DOHH2 (cell line): ENCODE measurements at regions not wholly inside any gene's neighbourhood (a gene's known extent, or its start where the extent isn't known, plus 50 kb on each side); places are given as distances from the start of the nearest gene placed in this dataset.

Source experiments
- CTCF ChIP-seq: fragments of 200-600 bp; sonication (generic); IDR thresholded peaks from one replicate; pipeline ENCODE4 v1.5.1; 2014; ENCODE audit warnings: antibody characterized with exemption, mild to moderate bottlenecking, low read depth, low read length; ENCODE audit not compliant: poor library complexity, severe bottlenecking
- EZH2phosphoT487 ChIP-seq: fragments of 200-600 bp; sonication (generic); IDR thresholded peaks from 2 replicates; pipeline ENCODE4 v1.6.1; 2017; ENCODE audit warnings: borderline replicate concordance, mild to moderate bottlenecking, antibody characterized with exemption, low read length, moderate library complexity, mixed read lengths

GRCh38 chr1:88141499-88142074, 542.5 kb upstream of the PKN2 start:
- no peak for TF ChIP-seq CTCF
- TF ChIP-seq EZH2phosphoT487 = no peak
